ENCODE measurements at regions not wholly inside any gene's neighbourhood (a gene's known extent, or its start where the extent isn't known, plus 50 kb on each side); places are given as distances from the start of the nearest gene placed in this dataset.

DNA sequence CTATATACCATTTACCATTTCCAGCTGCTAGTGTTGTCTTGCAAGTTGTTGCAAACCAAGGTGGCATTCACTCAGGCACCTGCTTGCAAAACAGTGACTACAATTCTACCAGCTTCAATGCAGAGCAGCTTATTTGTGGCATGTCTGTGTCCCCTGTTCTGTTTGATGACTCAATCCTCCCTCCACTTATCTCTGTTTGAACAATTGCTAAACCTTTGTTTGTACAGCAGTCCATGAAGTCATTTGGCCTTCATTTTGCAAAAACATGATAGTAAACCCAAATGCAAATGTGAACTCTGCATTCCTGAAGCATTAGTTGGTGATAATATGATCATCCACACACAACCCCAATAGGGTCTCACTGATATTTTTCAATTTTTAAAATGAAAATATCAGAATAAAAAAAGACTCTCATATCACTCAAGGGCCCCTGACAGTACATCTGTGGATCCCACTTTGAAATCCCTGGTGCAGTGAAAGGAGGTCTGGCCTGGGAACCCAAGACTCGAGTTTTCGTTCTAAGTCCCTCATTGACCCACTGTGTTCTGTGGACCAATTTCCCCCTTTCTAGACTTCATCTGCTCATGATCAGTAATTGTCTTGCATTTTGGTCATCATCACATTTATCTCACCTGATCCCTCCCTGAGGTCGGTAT, 425.4 kb downstream of the RPS24 start:
- TF ChIP-seq, protein P1, sequence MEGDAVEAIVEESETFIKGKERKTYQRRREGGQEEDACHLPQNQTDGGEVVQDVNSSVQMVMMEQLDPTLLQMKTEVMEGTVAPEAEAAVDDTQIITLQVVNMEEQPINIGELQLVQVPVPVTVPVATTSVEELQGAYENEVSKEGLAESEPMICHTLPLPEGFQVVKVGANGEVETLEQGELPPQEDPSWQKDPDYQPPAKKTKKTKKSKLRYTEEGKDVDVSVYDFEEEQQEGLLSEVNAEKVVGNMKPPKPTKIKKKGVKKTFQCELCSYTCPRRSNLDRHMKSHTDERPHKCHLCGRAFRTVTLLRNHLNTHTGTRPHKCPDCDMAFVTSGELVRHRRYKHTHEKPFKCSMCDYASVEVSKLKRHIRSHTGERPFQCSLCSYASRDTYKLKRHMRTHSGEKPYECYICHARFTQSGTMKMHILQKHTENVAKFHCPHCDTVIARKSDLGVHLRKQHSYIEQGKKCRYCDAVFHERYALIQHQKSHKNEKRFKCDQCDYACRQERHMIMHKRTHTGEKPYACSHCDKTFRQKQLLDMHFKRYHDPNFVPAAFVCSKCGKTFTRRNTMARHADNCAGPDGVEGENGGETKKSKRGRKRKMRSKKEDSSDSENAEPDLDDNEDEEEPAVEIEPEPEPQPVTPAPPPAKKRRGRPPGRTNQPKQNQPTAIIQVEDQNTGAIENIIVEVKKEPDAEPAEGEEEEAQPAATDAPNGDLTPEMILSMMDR (conservative IDR thresholded peaks at IDR 0.05 in 1 of 2, IDR thresholded peaks at IDR 0.05 in 1 of 2; ENCODE audit: low read depth in 1 of 2, low read length in 2 of 2): no peak
- TF ChIP-seq EZH2 (IDR thresholded peaks at IDR 0.05; ENCODE audit: low read length, missing control alignments): no peak
